Suppressor macrophage treated with lipopolysaccharide for 1 hour (primary cell): ENCODE measurements at regions not wholly inside any gene's neighbourhood (a gene's known extent, or its start where the extent isn't known, plus 50 kb on each side); places are given as distances from the start of the nearest gene placed in this dataset.

Experiments used
- DNase-seq, 3 donors: peaks; one replicate each; pipeline ENCODE4 v3.0.0-alpha.2; 2020 to 2022

DNA sequence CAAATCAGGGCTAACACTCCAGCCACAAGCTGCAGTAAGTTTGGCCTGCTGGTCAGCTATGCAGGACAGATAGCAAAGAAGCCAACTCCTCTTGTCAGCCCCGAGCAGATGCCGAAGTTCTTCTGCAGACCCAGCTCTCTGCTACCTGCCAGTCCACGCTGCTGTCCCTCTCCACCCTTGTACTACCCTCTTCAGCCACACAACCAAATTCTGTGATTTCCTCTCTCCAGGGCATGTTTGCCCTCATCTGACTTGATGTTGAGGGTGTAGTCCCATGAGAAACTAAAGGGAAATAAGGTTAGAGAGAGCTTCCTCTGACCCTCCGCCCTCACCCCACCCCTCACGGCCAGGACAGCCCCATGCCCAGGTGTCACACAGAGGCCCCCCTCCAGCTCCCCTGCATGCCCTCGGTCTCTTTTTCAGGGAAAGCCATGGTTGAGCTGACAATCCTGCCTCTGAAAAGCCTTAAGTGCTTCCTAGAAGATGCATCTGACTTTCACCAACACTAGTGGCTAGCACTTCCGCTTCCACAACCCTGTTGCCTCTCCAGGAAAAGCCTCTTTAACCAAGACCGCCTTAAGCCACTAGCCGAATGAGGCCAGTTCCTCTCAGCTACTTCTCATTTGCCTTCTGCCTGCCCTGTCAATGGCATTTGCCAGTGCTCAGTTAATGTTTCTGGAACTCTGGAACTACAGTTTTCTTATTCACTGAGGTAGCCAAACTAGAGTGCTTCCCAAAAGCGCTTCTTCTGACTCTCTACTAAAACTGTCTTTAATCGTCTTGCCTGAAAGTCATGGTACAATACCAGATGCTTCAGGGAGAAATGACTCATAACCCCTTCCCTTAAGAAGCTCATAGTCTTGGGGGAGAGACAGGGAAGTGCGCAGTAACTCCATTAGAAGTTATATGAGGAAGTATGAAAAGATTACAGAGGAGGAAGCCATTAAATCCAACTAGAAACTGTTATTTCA lies 300.4 kb upstream of the STT3B start:
- DNase-seq: peak; percentile 81 to 93 (median 88)

DNA sequence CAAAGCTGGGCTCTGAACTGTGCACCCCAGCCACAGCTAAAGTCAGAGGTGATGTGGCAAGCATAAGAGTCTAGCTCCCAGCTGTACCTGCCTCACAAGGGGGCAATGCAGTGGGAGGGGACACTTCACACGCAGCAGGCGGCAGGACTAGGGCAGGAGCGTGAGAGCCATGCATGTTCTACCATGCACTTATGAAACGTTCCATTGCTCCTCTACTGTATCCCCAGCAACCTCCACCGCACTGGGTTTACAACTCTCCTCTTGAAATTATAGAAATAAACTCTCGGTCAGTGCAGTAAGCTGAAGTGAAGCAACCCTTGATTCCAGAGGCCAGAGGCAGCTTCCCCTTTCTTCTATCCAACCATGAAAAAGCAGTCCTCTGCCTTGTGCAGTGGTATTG lies 298.6 kb upstream of the STT3B start:
- peak; percentile 63 to 74 (median 66) for DNase-seq

DNA sequence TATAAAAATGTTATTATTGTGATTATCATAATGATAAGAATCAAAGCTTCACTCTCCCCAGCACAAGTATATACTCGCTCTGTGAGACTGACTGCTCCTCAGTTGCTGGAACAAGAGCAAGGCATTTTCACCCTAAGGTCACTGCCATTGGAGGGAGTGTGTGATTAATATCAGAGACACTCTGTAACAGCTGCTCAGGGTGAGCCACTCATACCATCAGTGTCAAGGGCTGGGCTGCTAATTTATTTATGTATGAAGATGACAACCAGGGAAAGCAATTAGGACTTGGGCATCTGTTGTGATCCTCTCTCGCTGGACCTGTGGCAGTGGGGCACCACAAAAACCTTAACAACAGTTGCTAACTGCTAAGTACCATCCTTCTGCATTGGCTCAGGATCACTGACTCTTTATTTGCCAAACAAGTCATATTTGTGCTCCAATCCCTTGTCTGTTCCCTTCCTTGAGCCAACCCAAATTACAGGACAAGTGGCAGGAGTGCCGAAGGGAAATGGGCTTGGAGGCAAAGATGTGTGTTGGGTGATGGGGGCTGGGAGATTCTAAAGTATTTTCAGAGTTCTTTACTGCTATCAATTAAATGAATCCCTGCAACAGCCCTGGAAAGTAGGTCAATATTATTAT lies 297.5 kb upstream of the STT3B start:
- no peak for DNase-seq

DNA sequence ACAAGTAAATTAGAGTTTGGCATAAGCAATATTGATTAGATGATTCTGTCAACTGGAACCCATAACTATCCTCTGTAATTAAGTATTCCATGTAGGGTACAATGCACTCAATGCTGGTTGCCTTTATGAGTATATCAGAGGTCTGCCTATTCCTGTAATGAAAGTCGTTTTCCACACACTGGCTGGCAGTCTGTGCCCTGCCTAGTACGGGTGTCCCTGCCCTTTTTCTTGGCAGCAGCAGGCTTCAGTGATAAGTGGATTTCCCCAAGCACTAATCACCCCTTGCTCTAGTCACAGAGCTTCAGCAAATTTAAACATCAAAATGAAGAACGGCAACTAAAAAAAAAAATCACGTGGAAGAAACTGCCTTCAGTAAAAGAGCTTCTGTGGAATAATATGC lies 294.8 kb upstream of the STT3B start:
- no peak for DNase-seq

DNA sequence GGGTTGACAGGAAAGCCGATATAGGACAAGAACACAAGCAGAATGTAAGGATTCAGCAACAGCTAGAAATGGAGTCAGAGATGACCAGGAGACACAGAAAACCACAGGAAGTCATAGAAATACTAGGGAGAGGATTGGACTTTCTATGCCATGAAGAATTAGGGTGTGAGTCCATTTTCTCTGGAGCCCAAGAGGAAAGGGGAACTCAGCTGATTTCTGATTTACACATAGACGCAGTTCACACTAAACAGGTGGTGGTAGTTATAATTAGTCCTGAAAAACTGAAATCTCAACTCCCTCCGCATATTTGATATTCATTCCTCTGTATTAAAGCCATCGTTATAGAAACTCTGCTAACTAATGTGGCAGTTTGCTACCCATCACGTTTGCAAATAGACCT lies 292.7 kb upstream of the STT3B start:
- DNase-seq: no peak

DNA sequence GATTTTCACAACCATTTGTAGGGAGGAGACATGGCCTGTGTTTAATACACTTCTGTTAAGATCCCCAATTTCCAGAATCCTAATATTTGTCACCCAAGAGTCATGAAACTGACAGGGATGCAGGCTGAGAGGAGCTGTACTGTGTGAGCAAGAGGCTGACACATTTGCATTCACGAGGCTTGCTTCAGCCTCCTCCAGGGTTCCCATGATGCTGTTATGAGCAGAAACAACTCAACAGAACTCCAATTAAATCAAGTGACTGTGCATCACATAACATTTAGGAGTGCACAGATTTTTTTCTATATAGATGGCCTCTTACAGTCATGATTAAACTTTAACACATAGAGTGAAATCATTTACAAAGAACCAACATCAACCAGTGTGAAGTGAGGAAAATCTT lies 292.3 kb upstream of the STT3B start:
- DNase-seq: peak; percentile 43 to 75 (median 59)

DNA sequence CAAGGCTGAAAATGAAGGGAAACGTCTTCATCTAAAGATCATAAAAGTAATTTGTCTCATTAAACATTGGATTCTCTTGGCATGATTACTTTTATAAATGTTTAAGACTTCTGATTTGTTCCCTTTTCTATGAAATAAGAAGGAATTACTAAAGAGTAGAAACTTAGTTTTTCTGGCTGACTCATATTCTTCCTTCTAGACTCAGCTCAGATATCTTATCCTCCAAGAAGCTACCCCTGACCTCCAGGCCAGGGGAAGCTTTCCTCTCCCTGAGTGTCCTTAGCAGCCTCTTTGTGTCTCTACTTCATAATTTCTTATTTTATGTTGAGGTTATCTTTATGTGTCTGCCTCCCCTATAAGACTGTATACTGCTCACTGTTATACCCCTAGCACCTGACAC lies 291.9 kb upstream of the STT3B start:
- DNase-seq: peak; percentile 28 to 66 (median 53)

DNA sequence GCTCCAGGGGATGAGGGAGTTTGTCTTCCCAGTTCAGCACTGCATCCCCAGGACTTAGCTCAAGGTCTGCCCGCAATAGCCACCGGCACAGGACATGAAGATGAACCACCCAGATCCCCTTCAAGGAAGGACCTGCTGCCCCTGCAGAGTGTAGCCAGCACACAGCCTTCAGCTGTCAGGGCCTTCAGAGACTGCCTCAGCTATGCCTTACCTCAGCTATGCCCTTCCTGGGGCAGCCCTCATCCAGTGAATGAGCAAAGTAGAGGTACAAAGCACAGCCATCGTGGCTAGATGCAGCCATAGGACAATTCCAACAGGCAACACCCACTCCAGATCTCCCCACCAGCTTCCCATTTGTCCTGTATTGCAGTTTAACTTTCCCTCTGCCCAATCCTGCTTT lies 291.2 kb upstream of the STT3B start:
- no peak for DNase-seq

DNA sequence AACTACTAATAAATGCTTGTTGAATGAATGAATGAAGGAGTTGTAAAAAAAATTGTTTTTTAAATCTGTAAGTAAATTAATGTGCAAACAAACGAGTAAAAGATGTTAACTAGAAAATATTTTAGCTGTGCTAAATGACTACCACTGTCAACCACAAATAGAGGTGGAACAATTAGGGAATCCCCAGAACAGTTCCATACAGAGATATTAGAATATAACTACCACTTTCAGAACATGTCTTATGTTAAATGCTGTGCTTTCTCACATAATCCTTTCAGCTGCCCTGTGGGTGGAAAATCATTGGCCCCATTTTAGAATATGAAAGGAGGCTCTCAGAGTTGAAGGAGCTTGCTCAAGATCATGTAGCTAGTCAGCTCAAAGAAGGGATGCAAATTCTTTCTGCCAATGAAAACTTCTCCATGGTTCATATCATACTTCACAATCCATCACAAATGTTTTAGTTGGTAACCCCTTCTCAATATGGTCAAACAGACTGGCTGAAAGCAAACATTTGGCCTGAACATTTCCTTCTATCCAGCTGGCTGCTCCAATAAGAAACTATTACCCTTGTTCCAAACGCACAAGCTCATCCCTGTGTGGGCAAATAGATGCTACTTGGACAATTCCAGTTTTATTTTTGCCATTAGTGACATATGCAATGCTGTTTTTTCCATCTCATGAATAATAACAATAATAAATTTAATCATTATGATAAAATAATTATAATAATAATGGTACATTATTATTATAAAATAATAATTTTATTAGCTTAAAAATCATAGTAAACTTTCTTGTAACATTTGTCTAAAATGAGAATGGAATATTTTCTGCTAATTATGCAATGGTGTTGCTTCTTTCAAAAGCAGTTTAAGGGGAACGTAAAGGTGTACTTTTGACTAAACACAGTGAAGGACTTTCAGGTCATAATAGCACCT lies 290.4 kb upstream of the STT3B start:
- DNase-seq: no peak

DNA sequence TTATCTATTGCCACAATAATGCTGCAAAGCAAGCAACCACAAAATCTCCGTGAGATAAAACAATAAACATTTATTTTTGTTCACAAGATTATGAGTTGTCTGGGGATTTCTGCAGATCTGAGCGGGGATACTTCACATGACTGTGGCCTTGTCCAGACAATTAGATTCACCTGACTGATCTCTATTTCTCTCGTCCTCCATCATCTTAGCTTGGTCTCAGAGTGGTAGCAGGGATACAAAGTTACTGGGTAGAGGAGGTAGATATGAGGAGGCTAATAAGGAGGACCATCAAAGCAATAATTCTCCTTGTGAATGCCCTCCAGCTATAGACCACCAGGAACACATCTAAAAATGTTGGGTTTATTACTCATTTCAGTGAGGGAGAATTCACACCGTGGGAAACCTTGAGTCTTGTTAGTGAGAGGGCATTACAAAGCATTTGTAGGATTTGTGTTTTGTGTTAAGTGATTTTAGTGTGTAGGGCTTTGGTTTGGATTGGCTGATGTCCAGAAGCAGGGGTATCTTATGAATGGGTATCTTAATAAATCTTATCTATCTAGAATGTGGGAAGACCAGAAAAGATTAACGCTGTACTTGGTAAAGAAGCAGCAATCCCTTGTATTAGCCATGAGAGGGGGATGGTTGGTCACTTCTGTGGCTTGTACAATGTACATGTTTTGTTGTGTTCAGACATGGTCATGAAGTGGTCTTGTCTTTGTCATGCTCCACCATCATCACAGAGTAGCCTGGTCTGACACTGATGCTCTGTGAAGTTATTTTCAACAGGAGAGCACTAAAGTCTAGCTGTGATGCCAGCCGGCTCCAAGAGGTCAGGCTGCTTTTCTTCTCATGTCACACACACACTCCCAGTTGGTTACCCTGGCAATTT lies 287.6 kb upstream of the STT3B start:
- DNase-seq: no peak

DNA sequence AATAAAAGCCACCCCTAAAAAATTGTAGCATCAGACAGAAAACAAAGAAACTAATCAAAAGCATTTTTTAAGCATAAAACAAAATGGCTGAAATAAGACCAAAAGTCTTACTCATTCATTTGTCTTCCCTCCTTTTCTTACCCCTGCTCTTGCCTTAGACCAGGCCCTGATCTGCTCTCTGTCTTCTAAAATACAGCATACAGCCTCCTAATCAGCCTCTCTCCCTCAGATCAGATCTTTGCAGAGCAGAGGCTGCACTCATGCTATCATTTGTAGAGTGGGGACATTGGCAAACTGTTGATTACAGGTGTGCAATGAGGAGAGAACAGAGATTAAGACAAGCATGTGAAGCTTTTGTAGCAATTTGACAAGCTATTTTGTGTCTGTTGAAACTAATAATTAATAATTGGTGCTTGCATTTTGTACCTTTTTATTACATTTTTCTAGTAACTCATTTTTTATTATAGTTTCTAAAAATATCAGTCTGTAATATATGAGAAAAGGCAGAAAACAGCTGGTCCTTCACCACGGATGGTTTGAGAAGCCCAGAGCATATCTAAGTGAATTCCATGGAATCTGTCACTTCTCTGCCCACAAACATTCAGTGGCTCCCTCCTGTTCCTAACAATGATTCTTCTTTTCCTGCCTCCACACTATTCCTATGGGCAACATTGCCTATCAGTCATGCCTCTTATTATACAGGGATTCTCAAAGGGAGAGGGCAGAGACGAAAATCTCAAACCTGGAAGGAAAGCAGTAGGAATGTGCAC lies 286.2 kb upstream of the STT3B start:
- DNase-seq: no peak

DNA sequence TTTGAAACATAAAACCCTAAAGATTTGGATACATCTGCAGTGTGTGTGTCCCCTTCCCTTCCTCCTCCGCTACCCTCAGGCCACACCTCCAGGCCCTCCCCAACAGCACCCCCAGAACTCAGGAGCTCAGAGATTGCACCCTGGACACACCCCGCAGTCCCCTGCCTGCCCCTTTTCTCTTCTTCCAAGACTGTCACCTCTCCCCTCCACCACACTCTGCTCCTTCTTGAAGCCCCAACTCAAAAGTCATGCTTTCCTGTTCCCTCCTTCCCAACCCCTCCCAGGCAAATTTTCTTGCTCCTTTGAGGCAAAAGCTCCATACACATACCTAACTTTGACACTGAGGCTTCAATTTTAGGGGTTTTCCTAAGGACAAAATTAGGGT lies 285.7 kb upstream of the STT3B start:
- no peak for DNase-seq

DNA sequence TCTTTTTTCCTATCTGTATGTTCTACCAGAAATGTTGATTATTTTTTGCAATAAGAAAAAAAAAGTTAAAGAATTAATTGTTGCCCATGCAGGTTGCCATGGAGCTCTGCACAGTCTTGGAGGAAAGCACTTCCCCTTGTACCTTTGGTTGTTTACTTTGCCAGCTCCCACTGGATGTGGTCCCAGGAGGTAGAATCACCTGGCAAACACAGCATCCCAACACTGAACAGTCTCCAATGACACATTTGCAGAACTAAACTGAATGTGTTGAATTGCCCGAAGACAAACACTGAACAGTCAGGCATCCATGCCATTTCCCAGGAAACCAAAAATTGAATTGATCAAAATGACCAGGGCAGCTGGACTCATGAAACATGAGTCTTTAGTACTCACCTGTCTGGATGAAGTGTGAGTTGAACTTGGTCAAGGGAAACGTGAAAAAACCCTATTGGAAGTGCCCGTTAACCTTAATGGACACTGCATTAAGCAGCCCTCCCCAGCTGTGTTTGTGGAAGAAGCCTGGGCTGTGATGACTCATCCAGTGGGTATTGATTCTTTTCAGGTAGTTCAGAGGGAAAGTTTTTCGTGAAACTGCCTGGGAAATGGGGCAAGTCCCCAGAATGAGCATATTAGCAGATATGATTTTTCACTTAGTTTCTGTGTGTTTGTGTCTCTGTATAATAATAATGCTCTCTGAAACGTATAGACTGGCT lies 284.7 kb upstream of the STT3B start:
- no peak for DNase-seq

DNA sequence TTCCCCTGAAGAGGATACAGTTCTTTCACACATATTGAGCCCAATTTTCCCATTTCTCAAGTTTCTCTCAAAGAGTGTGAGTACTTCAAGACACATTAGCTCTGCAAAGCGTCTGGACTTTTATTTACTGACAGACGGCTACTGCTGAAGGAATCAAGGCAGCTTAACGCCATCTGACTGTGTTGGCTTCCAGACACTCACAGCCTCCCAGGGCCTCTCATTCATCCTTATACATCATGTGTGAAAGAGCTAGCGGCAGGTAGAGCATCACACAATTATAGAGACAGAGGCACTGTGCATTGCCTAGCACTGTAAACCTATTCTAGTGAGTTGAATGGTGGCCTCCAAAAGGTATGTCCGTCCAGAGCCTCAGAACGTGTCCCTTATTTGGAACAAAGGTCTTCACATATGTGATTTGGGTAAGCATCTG lies 284.1 kb upstream of the STT3B start:
- DNase-seq: no peak

DNA sequence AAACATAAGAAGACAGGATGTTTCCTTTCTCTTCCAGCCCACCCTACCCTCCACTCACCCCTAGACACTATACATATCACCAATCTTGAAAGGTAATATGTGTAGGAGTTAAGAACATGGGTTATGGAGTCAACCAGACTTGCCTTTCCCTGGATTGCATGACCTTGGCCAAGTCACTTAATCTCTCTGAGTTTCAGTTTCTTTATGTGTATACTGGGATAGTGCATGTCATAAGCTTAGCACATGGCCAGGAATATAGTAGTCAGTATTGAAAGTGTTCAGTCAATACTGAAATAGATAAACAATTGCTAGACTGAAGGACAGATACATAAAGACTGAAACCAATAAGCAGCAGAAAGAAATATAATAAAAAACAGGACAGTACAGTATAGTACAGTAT lies 283.2 kb upstream of the STT3B start:
- DNase-seq: peak in 1 of 3 donors; percentile 34

DNA sequence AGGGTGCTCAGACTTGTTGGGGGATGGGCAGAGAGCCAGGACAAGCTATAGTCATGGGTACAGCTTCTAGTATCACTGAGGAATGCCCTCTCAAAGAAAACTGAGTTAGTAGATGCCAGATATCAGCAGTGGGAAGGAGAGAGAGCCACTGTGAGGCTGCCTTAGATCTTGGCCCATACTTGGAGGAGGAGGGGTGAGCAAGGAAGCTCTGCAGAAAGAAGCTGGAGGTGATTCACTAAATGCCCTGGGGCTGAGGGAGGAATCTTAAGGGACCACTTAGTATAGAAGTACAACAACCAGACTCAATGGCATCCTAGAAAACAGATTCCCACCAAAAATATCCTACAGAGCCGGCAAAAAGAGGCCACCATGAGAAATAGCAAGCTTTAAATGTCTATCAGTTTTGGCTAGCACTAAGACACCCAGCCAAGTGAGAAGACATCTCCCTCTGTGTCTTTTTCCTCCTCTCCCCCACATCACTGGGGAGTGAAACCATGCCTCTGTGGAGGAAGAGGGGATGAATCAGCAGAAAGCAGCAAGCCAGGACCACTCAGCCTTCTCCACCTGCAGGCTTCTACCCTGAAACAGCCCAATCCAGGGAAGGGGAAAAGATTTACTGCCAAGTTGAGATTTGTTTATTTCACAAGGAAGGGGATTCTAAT lies 282.5 kb upstream of the STT3B start:
- DNase-seq: no peak

DNA sequence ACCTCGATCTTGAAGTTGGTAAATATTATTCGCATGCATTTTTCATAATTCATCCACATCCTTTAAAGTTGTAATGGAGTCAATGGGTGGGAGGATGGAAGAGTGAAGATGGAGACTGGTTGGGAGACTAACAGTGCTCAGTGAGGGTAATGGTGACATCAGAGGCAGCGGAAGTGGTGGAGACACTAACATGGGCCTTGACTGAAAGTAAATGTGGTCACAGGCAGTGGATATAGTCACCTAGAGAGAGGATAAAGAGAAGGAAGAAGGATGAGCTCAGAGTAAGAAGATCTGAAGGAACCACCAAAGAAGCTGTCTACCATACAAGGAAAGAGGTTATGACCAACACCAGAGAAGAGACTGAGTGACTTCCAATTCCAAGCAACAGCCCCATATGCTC lies 281.6 kb upstream of the STT3B start:
- DNase-seq: no peak

DNA sequence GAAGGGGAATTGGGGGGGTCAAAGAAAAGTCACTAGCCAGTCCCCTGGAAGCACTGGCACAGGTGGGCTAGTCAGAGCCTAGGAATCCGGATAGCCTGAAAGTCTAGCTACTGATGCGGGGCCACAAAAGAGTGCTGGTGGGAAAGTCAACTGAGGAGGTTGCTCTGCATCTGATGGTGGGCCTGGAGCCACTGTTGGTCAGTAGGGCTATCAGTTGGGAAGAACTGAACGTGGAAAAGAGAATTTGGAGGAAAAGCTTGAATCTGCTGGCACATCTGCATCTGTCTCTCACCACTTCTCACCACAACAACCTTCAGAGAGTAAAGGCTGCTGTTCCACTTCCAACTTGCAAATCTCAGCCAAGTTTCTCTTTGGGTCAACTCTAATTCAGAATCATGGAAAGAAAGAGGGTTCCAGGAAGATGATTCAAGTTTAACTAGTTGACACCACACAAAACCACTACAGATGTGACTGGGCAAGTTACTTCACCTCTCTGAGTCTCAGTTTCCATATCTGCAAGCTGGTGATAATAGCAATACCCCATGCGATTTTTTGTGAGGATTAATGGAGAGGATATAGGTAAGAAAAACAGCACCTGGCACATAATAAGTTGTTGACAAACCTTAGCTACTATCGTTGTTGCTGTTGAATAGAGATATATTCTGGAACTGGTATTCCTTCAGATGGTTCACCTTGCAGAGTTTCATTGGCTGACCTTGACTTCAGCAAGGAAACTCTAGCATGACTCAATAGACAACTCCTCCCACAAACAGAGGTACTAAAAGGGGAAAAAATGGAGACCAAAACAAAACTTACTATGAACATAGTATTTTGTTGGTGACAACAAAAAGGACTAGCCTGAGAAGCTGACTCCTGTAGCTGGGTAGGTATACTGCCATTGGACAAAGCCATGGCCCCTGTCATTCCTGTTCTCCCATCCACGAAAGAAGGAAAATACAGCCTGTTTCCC lies 280.2 kb upstream of the STT3B start:
- no peak for DNase-seq

DNA sequence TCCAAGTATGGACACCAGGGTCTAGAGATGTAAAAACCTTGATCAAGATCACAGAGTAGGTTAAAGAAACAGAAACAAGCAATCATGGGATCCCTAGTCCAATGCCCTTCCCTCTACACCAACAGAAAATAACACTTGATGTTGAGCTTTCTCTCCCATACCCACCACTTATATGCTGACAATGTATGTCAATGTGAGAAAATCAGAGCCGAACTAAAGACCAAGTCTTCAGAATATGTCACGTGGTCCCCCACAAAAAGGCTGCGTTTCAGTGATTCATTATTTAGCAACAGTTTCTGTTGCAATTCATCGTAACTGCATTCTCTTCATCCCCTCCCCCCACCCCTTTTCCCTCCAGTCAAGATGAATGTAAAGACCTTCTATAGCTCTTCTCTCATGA lies 278.9 kb upstream of the STT3B start:
- DNase-seq: peak; percentile 59 to 77 (median 75)
